ENCODE measurements at regions not wholly inside any gene's neighbourhood (a gene's known extent, or its start where the extent isn't known, plus 50 kb on each side); places are given as distances from the start of the nearest gene placed in this dataset.

- no peaks in the 10 kb centered on the region for H3K4me1 ChIP-seq (ENCODE audit: control insufficient read depth, insufficient read depth, low read length)
- no peaks in the 10 kb centered on the region for H4K20me1 ChIP-seq (ENCODE audit: control insufficient read depth, insufficient read depth)
- FAIRE-seq: no peak
- H3K27ac ChIP-seq (ENCODE audit: control insufficient read depth, insufficient read depth): no peak overlapping the region
- 55% methylated on average over 4 of the region's 4 CpGs for WGBS (ENCODE audit: insufficient coverage, insufficient replicate concordance, low lambda C conversion rate, missing lambda C conversion rate)
- POLR2A ChIA-PET: no interaction called here
- H3K36me3 ChIP-seq (ENCODE audit: control insufficient read depth in 2 of 2, insufficient read depth in 2 of 2, low read length in 1 of 2): no peaks in the 10 kb centered on the region
- no TSS peak for BruUV-seq (replicated peaks)
- no peaks in the 10 kb centered on the region for H3K27me3 ChIP-seq (replicated peaks in 1 of 2; ENCODE audit: control insufficient read depth in 2 of 2, insufficient read depth in 2 of 2, low read length in 1 of 2)
- H3K9me3 ChIP-seq (replicated peaks; ENCODE audit: control insufficient read depth, insufficient read depth, low read length): no peaks in the 10 kb centered on the region
- no peak overlapping the region for H3K9ac ChIP-seq (ENCODE audit: control insufficient read depth, insufficient read depth, low read length)
- SMC1A ChIA-PET (ENCODE audit: uncharacterized antibody, unreplicated experiment): no interaction called here
- no peak for DNase-seq (ENCODE audit: low read depth, low spot score)
- in situ Hi-C loops (cut with MboI): no loop called here
- CTCF ChIA-PET: no interaction called here
- intact Hi-C loops (cut with micrococcal nuclease; ENCODE audit: unreplicated experiment): no loop called here
- no peak for ATAC-seq
- no peak overlapping the region for H2AFZ ChIP-seq (ENCODE audit: control insufficient read depth, low read depth, low read length)
- no peaks in the 10 kb centered on the region for H3K79me2 ChIP-seq (ENCODE audit: control insufficient read depth, insufficient read depth, low read length)
- TF ChIP-seq ZBED1 (IDR thresholded peaks at IDR 0.05; ENCODE audit: borderline replicate concordance) (no peak), ZBTB33 (IDR thresholded peaks at IDR 0.05) (no peak), E2F4 (IDR thresholded peaks at IDR 0.05; ENCODE audit: low read depth, low read length) (no peak), CHD4 (IDR thresholded peaks at IDR 0.05) (no peak), NR2F1 (conservative IDR thresholded peaks at IDR 0.05) (no peak), MLLT1 (IDR thresholded peaks at IDR 0.05) (no peak), LARP7 (IDR thresholded peaks at IDR 0.05) (no peak), BMI1 (IDR thresholded peaks at IDR 0.05; ENCODE audit: borderline replicate concordance) (no peak), RAD51 (IDR thresholded peaks at IDR 0.05) (no peak), EED (IDR thresholded peaks at IDR 0.05; ENCODE audit: low read depth) (no peak), BCL3 (IDR thresholded peaks at IDR 0.05; ENCODE audit: borderline replicate concordance, insufficient read depth, low read depth, low read length, poor library complexity, severe bottlenecking) (no peak), GABPA (IDR thresholded peaks at IDR 0.05; ENCODE audit: low read depth) (no peak), YY1 (IDR thresholded peaks at IDR 0.05; ENCODE audit: low read depth, low read length) (no peak), REST (IDR thresholded peaks at IDR 0.05; ENCODE audit: low read depth, low read length) (no peak), SUPT20H (IDR thresholded peaks at IDR 0.05; ENCODE audit: borderline replicate concordance, control insufficient read depth, low read depth, low read length) (no peak)
- H3K4me2 ChIP-seq (ENCODE audit: control insufficient read depth, insufficient read depth): no peak overlapping the region
- no peak overlapping the region for H3K4me3 ChIP-seq
- RAD21 ChIA-PET (ENCODE audit: unreplicated experiment): no interaction called here
Observed at GRCh38 chr11:39683951-39684554, 1775.4 kb downstream of the LRRC4C start.
